NCI-H1105 (cell line): ENCODE measurements at regions not wholly inside any gene's neighbourhood (a gene's known extent, or its start where the extent isn't known, plus 50 kb on each side); places are given as distances from the start of the nearest gene placed in this dataset.

Experiments used
- DNase-seq: peaks from one replicate; lab custom pipeline; 2025; lab: John Stamatoyannopoulos, UW

- DNase-seq: no peak
Measured at GRCh38 chr20:60512443-60512842, 554.2 kb downstream of the CDH26 start.

GRCh38 chr20:60513141-60513540 lies 554.9 kb downstream of the CDH26 start:
- DNase-seq: no peak

- no peak for DNase-seq
Measured at GRCh38 chr20:60516442-60516841, 558.2 kb downstream of the CDH26 start.

- no peak for DNase-seq
Measured at GRCh38 chr20:60518022-60518421, 559.8 kb downstream of the CDH26 start.

- no peak for DNase-seq
Measured at GRCh38 chr20:60525397-60525796, 567.2 kb downstream of the CDH26 start.

GRCh38 chr20:60527656-60528055 lies 569.4 kb downstream of the CDH26 start:
- DNase-seq: no peak

GRCh38 chr20:60528141-60528540 lies 569.9 kb downstream of the CDH26 start:
- DNase-seq: no peak

- no peak for DNase-seq
Measured at GRCh38 chr20:60529149-60529548, 570.9 kb downstream of the CDH26 start.

- no peak for DNase-seq
Measured at GRCh38 chr20:60535211-60535610, 577.0 kb downstream of the CDH26 start.

GRCh38 chr20:60540591-60540990 lies 582.4 kb downstream of the CDH26 start:
- DNase-seq: peak; percentile 12

GRCh38 chr20:60541991-60542390 lies 583.8 kb downstream of the CDH26 start:
- no peak for DNase-seq

- no peak for DNase-seq
Measured at GRCh38 chr20:60543598-60543997, 585.4 kb downstream of the CDH26 start.

- DNase-seq: no peak
Measured at GRCh38 chr20:60553095-60553494, 594.9 kb downstream of the CDH26 start.

- no peak for DNase-seq
Measured at GRCh38 chr20:60558486-60558885, 600.3 kb downstream of the CDH26 start.

- DNase-seq: no peak
Measured at GRCh38 chr20:60559462-60559861, 601.2 kb downstream of the CDH26 start.

GRCh38 chr20:60561052-60561451 lies 602.8 kb downstream of the CDH26 start:
- no peak for DNase-seq

- DNase-seq: no peak
Measured at GRCh38 chr20:60565083-60565482, 606.9 kb downstream of the CDH26 start.

- no peak for DNase-seq
Measured at GRCh38 chr20:60565551-60565950, 607.3 kb downstream of the CDH26 start.

GRCh38 chr20:60569116-60569515 lies 610.9 kb downstream of the CDH26 start:
- DNase-seq: no peak

- peak; percentile 89 for DNase-seq
Measured at GRCh38 chr20:60570481-60571277, 612.5 kb downstream of the CDH26 start.

GRCh38 chr20:60573003-60573680 lies 614.9 kb downstream of the CDH26 start:
- DNase-seq: peak; percentile 85

- DNase-seq: no peak
Measured at GRCh38 chr20:60576236-60576635, 618.0 kb downstream of the CDH26 start.

GRCh38 chr20:60579941-60580515 lies 621.8 kb downstream of the CDH26 start:
- DNase-seq: no peak
